ENCODE measurements at regions not wholly inside any gene's neighbourhood (a gene's known extent, or its start where the extent isn't known, plus 50 kb on each side); places are given as distances from the start of the nearest gene placed in this dataset. TPM values are rescaled to one million over a fixed set of nuclear protein-coding genes. Genes with fewer than 3 reads are reported as not detected.
A peak's percentile ranks its signal among the peaks of the same experiment; 100 is the strongest.

DNA sequence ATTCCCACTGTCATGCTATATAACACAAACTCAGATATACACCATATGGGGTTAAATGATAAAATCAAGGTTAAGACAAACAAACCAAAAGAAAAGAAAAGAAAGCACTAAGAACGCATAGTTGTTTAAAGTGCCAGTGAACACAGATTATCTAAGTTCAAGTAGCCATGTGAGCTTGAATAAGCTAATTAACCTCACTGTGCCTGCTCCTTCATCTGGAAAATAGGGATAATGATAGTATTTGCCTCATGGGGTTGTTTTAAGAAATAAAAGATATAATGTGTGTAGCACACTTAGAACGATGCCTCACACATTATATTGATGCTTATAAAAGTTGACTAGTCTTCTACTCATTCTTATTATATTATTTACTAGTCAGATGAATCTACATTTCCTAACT lies 72.6 kb upstream of the IL12A start:
- DNase-seq (ENCODE audit: low read depth), result no peak

DNA sequence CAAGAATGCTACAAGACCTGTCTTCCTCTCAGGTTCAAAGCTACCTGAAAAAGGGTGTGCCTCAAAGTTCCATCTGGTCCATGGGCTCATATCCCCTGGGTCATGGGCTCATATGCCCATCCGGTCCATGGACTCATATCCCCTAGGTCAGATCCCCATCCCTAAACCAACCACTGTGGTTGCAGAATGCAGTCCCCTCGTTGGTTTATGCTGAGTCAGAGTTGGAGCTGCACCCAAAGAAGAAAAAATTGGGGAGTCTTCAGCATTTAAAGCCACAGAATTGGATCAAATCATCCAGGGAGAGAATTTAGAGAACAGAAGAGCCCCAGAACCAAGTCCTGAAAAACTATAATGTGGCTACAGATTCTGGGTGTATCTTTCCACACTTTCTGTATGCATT lies 71.5 kb upstream of the IL12A start:
- no peak for DNase-seq (ENCODE audit: low read depth)

DNA sequence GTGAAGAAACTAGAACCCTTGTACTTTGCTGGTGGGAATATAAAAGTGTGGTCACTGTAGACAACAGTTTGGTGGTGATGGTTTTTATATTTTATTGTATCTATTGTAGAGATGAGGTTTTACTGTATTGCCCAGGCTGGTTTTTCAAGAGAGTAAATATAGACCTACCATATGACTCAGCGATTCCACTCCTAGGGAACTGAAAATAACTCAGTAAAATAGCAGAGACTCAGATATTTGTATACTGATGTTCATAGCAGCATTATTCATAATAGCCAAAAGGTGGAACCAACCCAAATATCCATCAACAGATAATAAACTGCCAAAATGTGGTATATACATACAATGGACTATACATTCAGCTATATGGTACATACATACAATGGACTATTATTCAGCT lies 68.8 kb upstream of the IL12A start:
- DNase-seq (ENCODE audit: low read depth), result peak; percentile 73

DNA sequence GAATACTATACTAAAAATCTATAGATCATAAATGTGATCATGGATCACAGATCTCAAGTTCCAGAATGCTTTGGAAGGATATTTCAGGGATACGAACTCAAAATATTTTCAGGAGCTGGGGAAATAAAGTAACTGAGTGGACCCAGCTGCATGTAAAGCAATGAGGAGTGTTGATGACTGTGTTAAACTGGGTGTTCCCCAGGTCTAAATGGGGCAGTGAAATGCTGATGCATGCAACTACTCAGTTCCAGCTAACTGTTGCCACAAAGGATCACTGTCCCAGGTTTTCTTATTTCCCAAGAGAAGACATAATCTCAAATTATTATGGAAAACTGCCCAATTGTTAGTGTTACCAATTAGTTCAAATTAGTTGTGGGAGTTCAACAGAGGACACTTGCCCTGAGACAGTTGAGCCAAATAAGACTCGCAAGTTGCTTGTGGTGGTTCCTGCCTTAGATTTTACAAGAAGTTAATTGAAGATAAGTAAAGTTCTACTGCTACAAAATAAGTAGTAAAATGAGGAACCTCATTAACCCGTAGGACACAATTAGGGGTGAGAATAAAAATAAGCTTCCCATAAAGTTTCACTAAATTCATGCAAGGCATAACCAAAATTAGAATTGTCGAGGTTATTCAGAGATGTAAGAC lies 66.3 kb upstream of the IL12A start:
- DNase-seq (ENCODE audit: low read depth), result no peak

DNA sequence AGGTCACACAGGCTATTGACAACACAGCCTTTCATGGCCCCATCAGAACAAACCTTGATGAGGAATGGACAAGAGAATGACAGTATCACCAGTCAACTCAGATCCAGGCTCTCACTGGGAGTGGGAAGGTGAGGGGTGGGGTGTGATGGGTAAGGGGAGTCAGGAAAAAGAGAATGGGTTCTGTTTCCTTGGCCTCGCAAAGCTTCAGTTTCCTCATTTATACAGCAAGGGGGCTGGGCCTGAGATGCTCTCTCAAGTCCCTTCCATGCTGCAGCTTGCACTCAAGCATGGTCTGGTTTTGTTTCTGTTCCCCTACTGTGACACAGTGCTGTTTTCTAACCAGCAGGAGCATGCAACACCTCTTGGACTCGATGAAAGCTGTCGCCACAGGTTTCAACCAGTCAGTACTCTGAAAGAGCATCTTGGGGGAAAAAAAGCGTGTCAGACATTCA lies 65.7 kb upstream of the IL12A start:
- DNase-seq (ENCODE audit: low read depth), result no peak

DNA sequence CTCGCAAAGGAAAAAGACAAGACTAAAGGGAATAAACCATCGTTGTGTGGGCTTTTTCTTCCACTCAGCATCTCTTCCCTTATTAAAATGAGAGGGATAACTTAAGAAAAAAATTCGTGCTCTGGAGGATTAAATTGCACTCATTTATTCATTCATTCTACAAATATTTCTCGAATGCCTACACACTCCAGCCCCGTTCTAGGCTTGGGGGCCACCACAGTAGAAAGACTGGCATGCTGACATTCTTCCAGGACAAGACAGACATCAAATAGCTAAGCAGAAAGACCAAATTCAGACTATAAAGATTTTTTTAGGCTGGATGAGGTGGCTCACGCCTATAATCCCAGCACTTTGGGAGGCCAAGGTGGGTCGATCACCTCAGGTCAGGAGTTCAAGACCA lies 65.3 kb upstream of the IL12A start:
- DNase-seq (ENCODE audit: low read depth), result no peak

DNA sequence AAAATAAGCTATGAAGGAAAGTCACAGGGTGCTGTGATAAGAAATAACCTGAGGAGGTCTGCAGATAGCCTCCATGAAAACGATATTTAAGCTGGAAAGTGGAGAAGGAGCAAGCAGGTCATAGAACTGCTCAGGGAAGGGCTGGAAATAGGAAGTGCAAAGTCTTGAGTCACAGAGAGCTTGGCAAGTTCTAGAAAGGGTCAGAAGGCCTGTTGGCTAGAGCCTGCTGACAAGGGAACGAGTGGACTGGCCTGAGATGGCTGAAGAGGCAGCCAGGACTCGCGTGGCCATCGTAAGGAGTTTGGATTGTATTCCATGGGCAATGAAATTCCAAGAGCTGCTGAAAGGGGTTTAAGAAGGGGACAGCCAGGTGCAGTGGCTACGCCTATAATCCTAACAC lies 64.7 kb upstream of the IL12A start:
- no peak for DNase-seq (ENCODE audit: low read depth)

DNA sequence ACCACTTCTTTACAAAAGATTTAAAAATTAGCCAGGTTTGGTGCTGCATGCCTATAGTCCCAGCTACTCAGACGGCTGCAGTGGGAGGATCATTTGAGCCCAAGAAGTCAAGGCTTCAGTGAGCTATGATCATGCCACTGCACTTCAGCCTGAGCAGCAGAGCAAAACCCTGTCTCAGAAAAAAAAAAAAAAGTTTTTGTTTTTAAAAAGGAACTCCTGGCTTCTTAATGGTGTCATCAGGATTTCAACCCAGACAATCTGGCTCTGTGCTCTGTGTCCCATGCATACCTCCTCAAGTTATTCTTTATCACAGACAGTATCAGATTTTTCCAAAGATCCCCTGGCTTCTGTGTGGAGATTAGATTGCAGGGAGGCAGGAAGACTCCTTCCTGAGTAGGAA lies 64.2 kb upstream of the IL12A start:
- no peak for DNase-seq (ENCODE audit: low read depth)

DNA sequence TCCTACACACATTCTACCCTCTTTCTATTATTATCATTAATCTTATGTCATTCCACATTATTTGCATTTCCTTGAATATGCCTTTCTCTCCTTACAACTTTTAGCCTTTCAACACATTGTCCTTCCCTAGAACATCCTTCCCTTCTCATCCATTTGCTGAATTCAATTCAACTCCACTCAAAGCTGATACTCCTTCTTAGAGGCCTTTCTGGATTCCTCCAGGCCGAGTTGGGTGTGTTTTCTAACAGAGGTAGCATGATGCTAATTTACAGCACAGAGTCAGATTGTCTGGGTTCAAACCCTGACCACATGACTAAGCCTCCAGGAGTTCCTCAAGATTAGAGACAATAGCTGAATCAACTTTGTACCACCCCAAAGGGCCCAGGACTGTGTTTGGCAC lies 63.4 kb upstream of the IL12A start:
- no peak for DNase-seq (ENCODE audit: low read depth)

DNA sequence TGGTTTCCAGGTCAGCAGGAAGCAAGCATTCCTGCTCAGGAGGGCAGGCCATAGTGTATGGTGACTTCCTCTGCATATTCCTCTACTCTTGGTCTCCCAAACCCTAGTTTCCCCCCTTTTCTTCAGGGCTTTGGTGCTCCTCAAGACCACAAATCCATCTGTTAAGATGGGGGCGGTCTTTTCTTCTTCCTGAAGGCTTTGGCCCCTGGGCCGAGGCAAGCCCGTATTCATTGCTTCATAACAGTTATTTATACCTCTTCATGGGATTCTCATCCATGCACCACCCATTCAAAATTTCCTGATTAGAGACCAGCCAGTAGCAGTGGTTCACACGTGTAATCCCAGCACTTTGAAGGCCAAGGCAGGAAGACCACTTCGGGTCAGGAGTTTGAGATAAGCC lies 62.1 kb upstream of the IL12A start:
- no peak for DNase-seq (ENCODE audit: low read depth)

DNA sequence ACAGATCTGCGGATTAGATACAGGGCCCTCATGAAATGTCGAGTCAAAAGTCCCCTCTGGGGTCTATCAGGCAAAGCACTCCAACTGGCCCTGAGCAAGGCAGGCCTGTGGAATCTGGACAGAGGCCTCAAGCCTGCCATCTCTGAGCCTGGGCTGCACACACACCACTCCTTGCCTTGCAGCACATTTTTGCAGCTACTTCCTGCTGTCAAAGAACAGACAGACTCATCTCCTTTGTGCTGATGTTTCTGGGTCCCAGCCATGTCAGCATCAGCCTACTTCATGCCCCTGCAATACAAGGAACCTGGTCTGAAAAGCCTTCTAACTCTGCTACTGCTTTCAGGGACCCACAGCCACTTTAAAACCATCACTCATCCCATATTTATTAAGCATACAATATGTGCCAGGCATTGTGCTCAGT lies 60.6 kb upstream of the IL12A start:
- DNase-seq (ENCODE audit: low read depth), result peak; percentile 65

DNA sequence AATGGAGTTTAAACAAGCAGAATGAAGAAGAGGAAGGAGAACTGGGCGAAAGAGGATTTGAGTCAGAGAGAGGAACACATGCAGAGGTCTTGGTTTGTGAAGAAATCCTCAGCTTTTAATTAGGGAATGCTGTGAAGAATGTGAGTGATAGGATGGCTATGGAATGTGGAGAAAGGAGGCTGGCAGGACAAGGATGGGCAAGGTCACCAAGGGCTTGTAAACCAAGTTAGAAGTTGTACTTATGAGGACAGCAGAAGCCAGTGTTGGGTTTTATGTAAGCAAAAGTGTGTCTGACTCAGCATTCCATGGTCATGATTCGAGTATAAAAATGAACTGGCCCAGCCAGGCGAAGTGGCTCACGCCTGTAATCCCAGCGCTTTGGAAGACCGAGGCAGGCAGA lies 60.0 kb upstream of the IL12A start:
- peak; percentile 100 for DNase-seq (ENCODE audit: low read depth)

DNA sequence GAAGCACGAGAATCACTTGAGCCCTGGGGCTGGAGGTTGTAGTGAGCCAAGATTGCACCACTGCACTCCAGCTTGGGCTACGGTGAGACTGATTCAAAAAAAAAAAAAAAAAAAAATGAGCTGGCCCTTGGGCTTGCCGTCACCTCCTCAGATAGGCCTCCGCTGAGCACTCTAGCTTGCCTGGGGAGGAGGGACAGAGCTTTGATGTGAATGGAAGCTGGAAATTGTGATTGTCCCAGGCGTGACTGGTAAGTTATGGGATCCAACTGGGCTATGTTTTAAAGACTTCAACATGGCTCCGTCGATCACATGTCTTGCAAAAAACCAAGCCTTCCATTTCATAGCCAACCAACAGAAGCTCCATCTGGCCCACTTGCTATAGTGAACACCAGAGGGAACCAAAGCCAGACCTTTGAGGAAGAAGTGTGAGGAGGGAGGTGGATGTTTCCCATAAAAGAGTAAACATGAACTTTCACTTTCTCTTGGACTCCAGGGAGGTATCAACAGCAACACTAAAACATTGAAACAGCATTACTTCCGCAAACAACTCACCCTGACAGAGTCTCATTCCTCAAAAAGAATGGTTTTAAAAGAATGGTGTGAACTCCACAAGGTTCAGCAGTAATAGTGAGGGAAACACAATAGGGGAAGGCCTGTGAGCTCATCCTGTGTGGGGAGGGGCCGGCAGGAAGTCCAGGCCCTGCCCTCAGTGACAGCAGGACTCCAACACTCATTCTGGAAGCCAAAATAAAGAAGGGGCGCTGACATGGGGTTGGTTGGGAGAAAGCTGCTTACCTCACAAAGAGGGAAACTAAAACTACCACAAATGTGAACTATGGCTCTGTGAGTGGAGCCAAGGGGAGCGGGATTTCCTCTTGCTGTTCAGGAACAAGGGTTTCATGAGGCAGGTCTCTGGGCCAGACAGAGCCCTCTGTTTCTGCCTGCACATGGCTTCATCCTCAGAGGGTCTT lies 59.2 kb upstream of the IL12A start:
- DNase-seq (ENCODE audit: low read depth), result peak; percentile 90

DNA sequence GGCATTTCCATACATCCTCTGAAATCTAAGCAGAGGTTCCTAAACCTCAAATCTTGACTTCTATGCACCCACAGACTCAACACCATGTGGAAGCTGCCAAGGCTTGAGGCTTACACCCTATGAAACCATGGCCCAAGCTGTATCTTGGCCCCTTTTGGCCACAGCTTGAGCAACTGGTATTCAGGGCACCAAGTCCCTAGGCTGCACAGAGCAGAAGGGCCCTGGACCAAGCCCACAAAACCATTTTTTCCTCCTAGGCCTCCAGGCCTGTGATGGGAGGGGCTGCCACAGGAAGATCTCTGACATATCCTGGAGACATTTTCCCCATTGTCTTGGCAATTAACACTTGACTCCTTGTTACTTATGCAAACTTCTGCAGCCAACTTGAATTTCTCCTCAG lies 54.4 kb upstream of the IL12A start:
- DNase-seq (ENCODE audit: low read depth), result no peak

DNA sequence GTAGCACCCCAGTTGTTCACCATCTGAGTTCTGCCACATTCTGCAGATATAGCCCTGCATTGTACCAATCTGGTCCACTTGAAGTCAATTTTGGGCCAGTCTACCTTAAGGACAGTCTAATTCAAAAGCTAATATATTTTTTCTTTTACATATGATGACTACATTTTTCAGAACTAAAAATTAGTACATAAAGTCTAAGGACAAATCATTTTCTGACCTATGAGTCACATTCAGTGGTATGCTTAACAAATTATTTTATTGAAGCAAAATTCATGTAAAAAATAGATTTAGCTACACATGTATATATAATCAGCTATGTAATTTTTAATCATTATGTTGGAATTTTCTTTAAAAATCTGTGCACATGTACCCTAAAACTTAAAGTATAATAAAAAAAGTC lies 52.1 kb upstream of the IL12A start:
- DNase-seq (ENCODE audit: low read depth), result no peak

DNA sequence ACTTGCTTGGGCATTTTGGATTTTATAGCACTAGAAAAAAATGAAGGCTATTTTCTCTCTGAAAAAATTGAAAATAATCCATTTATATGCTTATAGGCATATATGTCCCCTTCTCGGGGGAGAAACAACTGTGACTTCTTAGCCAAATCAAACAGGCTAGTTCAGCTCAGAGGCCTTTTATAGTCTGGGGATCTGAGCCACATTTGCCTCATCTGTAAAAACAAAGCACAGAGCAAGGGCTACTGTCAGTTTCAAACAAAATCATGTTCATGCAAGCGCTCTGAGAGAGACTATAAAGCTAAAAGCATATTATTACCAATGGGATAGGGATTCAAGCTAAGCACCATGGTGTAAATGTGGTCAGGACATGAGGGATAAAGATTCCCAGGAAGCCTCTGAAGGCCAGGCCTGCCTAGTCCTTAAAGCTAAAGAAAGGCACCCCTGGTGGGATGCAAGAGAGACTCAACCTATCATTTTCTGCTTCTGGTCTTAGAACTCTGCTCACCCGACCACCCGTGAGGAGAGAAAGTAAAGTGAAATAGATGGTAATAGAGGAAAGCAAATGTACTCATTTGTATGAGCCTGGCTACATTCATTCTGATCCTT lies 51.0 kb upstream of the IL12A start:
- no peak for DNase-seq (ENCODE audit: low read depth)

DNA sequence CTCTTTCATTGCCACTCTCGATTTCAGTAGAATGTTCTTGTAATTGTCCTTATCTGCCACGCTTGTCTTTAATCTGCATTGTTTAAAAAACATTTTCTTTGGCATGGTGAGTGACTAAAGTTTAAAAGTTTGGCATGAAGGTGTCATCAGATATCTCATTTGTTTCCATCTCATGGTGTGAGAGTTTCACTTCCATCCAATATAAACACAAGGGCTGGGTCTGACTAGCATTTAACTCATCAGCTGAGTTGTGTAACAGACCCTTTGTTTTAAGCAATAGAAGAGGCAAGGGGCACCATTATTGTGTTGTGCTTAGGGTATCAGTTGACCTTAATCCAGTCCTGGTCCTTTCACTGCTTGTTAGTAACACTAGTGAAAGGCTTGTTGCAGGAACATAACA lies 49.9 kb upstream of the IL12A start:
- no peak for DNase-seq (ENCODE audit: low read depth)

Small RNA genes lying in the stretch of these regions (small RNA-seq; reads per million reads assigned to genes)
- gene MIR3919, result not detected
- not detected for gene RNU2-31P
